IMR-90 (cell line): ENCODE measurements at regions not wholly inside any gene's neighbourhood (a gene's known extent, or its start where the extent isn't known, plus 50 kb on each side); places are given as distances from the start of the nearest gene placed in this dataset.

Experiments
- ATAC-seq: fragments of 200-7000 bp; cut with Tn5 transposase; 2 replicates; pipeline ENCODE4 v1.9.1; 2020; ENCODE audit warnings: low read depth, mild to moderate bottlenecking, moderate library complexity
- BruUV-seq: library from RNA; stranded (reverse); fragments of 400-500 nt; replicated peaks from 2 replicates; lab custom pipeline; 2021; lab: Mats Ljungman, UMichigan
- CTCF ChIA-PET: fragments of 300-600 bp; formaldehyde crosslinking; extraction: SDS; loops from one replicate; lab custom pipeline; 2021; ENCODE audit warnings: antibody characterized with exemption; lab: Yijun Ruan, JAX
- POLR2A ChIA-PET: fragments of 300-600 bp; sonication (Branson Sonifier 250); formaldehyde crosslinking; loops from one replicate; lab custom pipeline; 2022; ENCODE audit warnings: antibody characterized with exemption; ENCODE audit not compliant: unreplicated experiment; lab: Charles Lee
- DNase-seq: peaks from one replicate; pipeline ENCODE4 v3.0.0; 2013
- H2AFZ ChIP-seq: replicated peaks from 2 replicates; pipeline ENCODE3; 2013; ENCODE audit warnings: low read length, mild to moderate bottlenecking; ENCODE audit not compliant: poor library complexity
- H2AK5ac ChIP-seq: 2 replicates; pipeline ENCODE4 v1.6.1; 2013; ENCODE audit warnings: low read depth, low read length, inconsistent platforms
- H2AK9ac ChIP-seq: replicated peaks from 2 replicates; pipeline ENCODE3; 2013; ENCODE audit warnings: mild to moderate bottlenecking, low read depth, low read length, moderate library complexity; ENCODE audit not compliant: poor library complexity
- H2BK120ac ChIP-seq: 2 replicates; pipeline ENCODE4 v1.6.1; 2013; ENCODE audit warnings: low read depth, low read length, inconsistent platforms
- H2BK15ac ChIP-seq: 3 replicates; pipeline ENCODE4 v1.6.1; 2013; ENCODE audit warnings: low read depth, low read length, inconsistent platforms
- H2BK20ac ChIP-seq: 2 replicates; pipeline ENCODE4 v1.6.1; 2013; ENCODE audit warnings: low read depth, mild to moderate bottlenecking, inconsistent platforms, low read length, moderate library complexity
- H2BK5ac ChIP-seq: 2 replicates; pipeline ENCODE4 v1.6.1; 2013; ENCODE audit warnings: mild to moderate bottlenecking, low read depth, low read length, inconsistent platforms; ENCODE audit not compliant: poor library complexity, severe bottlenecking
- H3K14ac ChIP-seq: replicated peaks from 2 replicates; pipeline ENCODE4 v1.6.1; 2013; ENCODE audit warnings: low read depth, low read length, inconsistent platforms
- H3K18ac ChIP-seq: 2 replicates; pipeline ENCODE4 v1.6.1; 2013; ENCODE audit warnings: low read depth, low read length, control low read depth
- H3K23ac ChIP-seq: 2 replicates; pipeline ENCODE4 v1.6.1; 2013; ENCODE audit warnings: low read depth, low read length, inconsistent platforms
- H3K27ac ChIP-seq: 2 replicates; pipeline ENCODE4 v1.5.1; 2013; ENCODE audit warnings: mild to moderate bottlenecking, control low read depth, low read length; ENCODE audit not compliant: insufficient read depth
- H3K27me3 ChIP-seq: 2 replicates; pipeline ENCODE4 v1.6.1; 2013; ENCODE audit warnings: low read length; ENCODE audit not compliant: control insufficient read depth, insufficient read depth
- H3K36me3 ChIP-seq: 2 replicates; pipeline ENCODE4 v1.6.1; 2013; ENCODE audit warnings: low read length, mixed read lengths; ENCODE audit not compliant: control insufficient read depth, insufficient read depth
- H3K4ac ChIP-seq: 2 replicates; pipeline ENCODE4 v1.6.1; 2013; ENCODE audit warnings: low read depth, low read length, inconsistent platforms
- H3K4me1 ChIP-seq: 2 replicates; pipeline ENCODE4 v1.6.1; 2013; ENCODE audit warnings: low read length, mixed read lengths; ENCODE audit not compliant: control insufficient read depth, insufficient read depth
- H3K4me2 ChIP-seq: 2 replicates; pipeline ENCODE4 v1.6.1; 2013; ENCODE audit warnings: low read depth, mild to moderate bottlenecking, control low read depth, low read length, moderate library complexity
- H3K4me3 ChIP-seq: 2 replicates; pipeline ENCODE4 v1.5.1; 2013; ENCODE audit warnings: low read depth, mild to moderate bottlenecking, control low read depth, low read length, moderate library complexity; ENCODE audit not compliant: insufficient read depth
- H3K56ac ChIP-seq: 2 replicates; pipeline ENCODE4 v1.6.1; 2013; ENCODE audit warnings: low read length, inconsistent platforms; ENCODE audit not compliant: insufficient read depth; ENCODE audit errors: extremely low read depth
- H3K79me1 ChIP-seq, 2 experiments: 2 replicates each; pipeline ENCODE4 v1.6.1; 2013; ENCODE audit warnings: low read length in 2 of 2, inconsistent platforms in 1 of 2, low read depth in 1 of 2
- H3K9ac ChIP-seq: 2 replicates; pipeline ENCODE4 v1.6.1; 2013; ENCODE audit warnings: low read depth, low read length, control low read depth
- H3K9me1 ChIP-seq: 2 replicates; pipeline ENCODE4 v1.6.1; 2013; ENCODE audit warnings: low read length, inconsistent platforms; ENCODE audit not compliant: insufficient read depth
- H3K9me3 ChIP-seq: 2 replicates; pipeline ENCODE4 v1.6.1; 2013; ENCODE audit warnings: low read length; ENCODE audit not compliant: control insufficient read depth, insufficient read depth
- H4K20me1 ChIP-seq: 2 replicates; pipeline ENCODE4 v1.6.1; 2013; ENCODE audit warnings: low read length, inconsistent platforms; ENCODE audit not compliant: insufficient read depth
- H4K5ac ChIP-seq: 2 replicates; pipeline ENCODE4 v1.6.1; 2013; ENCODE audit warnings: mild to moderate bottlenecking, low read depth, low read length, control low read depth
- H4K8ac ChIP-seq, 2 experiments: 2 replicates each; pipeline ENCODE4 v1.6.1; 2013; ENCODE audit warnings: low read depth in 2 of 2, low read length in 2 of 2, control low read depth in 1 of 2, inconsistent platforms in 1 of 2
- H4K91ac ChIP-seq: 2 replicates; pipeline ENCODE4 v1.6.1; 2013; ENCODE audit warnings: low read depth, low read length, inconsistent platforms; ENCODE audit not compliant: insufficient read depth
- BHLHE40 ChIP-seq: fragments of 150-350 bp; IDR thresholded peaks from 2 replicates; pipeline ENCODE4 v1.6.1; 2016; ENCODE audit warnings: mild to moderate bottlenecking, low read depth, low read length
- CEBPB ChIP-seq: IDR thresholded peaks from 2 replicates; pipeline ENCODE4 v1.6.1; 2012; ENCODE audit warnings: low read depth, low read length, improper control_type of control experiment
- ELK1 ChIP-seq: fragments of 150-350 bp; IDR thresholded peaks from 2 replicates; pipeline ENCODE4 v1.6.1; 2016; ENCODE audit warnings: low read depth, mild to moderate bottlenecking, low read length, moderate library complexity, borderline replicate concordance
- FOS ChIP-seq: fragments of 150-350 bp; IDR thresholded peaks from 2 replicates; pipeline ENCODE4 v1.6.1; 2016; ENCODE audit warnings: low read depth, low read length
- MAFK ChIP-seq: IDR thresholded peaks from 2 replicates; pipeline ENCODE4 v1.6.1; 2012; ENCODE audit warnings: low read depth, low read length, improper control_type of control experiment
- MAZ ChIP-seq: IDR thresholded peaks from 2 replicates; pipeline ENCODE4 v1.6.1; 2012; ENCODE audit warnings: low read depth, mild to moderate bottlenecking, low read length, improper control_type of control experiment, moderate library complexity, borderline replicate concordance
- MXI1 ChIP-seq: IDR thresholded peaks from 2 replicates; pipeline ENCODE4 v1.6.1; 2012; ENCODE audit warnings: low read depth, mild to moderate bottlenecking, low read length, moderate library complexity, borderline replicate concordance
- NFE2L2 ChIP-seq: fragments of 150-350 bp; IDR thresholded peaks from 2 replicates; pipeline ENCODE4 v1.6.1; 2016; ENCODE audit warnings: low read depth, mild to moderate bottlenecking, low read length
- POLR2A ChIP-seq: IDR thresholded peaks from 2 replicates; pipeline ENCODE4 v1.6.1; 2012; ENCODE audit warnings: mild to moderate bottlenecking, low read depth, low read length
- RAD21 ChIP-seq: IDR thresholded peaks from 2 replicates; pipeline ENCODE4 v1.6.1; 2012; ENCODE audit warnings: low read length, improper control_type of control experiment
- RFX5 ChIP-seq: IDR thresholded peaks from 2 replicates; pipeline ENCODE4 v1.8.0; 2012; ENCODE audit warnings: low read depth, mild to moderate bottlenecking, low read length, moderate library complexity
- SMC3 ChIP-seq: fragments of 150-350 bp; IDR thresholded peaks from 2 replicates; pipeline ENCODE4 v1.6.1; 2016; ENCODE audit warnings: low read depth, mild to moderate bottlenecking, antibody characterized with exemption, low read length, moderate library complexity
- WGBS, 2 experiments: methylation state at CpG; one replicate each; pipeline versions ENCODE4 v1.1.5 to v1.1.7; 2013; ENCODE audit warnings: missing lambda C conversion rate in 2 of 2; ENCODE audit not compliant: insufficient read length in 1 of 2; ENCODE audit errors: extremely low coverage in 2 of 2; 5-methylcytosine and 5-hydroxymethylcytosine counted together
- dilution Hi-C: fragments of 300-500 bp; cut with HindIII; formaldehyde crosslinking; loops from one replicate; pipeline ENCODE4 v1.14.3; 2018; ENCODE audit warnings: low sequenced_read_pairs; ENCODE audit not compliant: unreplicated experiment
- in situ Hi-C: fragments of 300-500 bp; cut with MboI; formaldehyde crosslinking; loops from 3 replicates; pipeline ENCODE4 v1.14.3; 2019; ENCODE audit warnings: low sequenced_read_pairs, inconsistent platforms, mixed read lengths
- intact Hi-C: fragments of 100-400 bp; cut with micrococcal nuclease; formaldehyde crosslinking; loops from 2 replicates; pipeline ENCODE4 v1.10.0; 2022
- TF ChIP-seq, protein P1 (sequence below): fragments of 150-350 bp; IDR thresholded peaks from 2 replicates; pipeline ENCODE4 v1.6.1; 2017; ENCODE audit warnings: mild to moderate bottlenecking, antibody characterized with exemption, low read length, low read depth

DNA sequence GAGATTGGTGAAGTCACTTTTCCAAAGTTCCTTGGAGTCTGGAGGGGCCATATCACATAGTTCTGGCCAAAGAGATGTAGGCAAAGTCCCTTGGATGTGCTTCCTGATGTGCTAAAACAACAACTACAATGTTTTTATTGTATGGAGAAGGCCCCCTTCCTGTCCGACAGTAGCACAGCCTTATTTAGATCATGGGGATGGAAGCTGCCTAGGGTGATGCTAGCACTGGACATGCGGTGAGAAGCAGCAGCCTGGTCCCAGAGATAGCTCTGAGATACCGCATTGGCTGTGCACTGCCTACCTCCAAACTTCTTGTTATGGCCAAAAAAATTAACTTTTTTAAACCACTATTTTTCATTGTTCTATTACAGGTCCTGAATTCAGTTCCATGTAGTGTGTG is 137.6 kb downstream of the AQP9 start:
- Histone ChIP-seq H3K4me2 (no peak overlapping the region), H3K4me1 (no peaks in the 10 kb centered on the region), H3K23ac (no peak overlapping the region), H2AK5ac (peak overlapping the region; percentile 56; the same call in 1 of the 2 replicates), H4K20me1 (no peaks in the 10 kb centered on the region), H4K91ac (no peak overlapping the region), H2BK20ac (no peak overlapping the region), H3K56ac (no peak overlapping the region), H3K9me3 (peaks cover 8% of the 10 kb centered on the region), H3K4ac (no peak overlapping the region), H2BK120ac (no peak overlapping the region), H4K8ac (no peak overlapping the region), H3K18ac (no peak overlapping the region), H3K4me3 (no peak overlapping the region), H3K27ac (no peak overlapping the region), H3K14ac (no peak overlapping the region), H3K79me1 (no peaks in the 10 kb centered on the region), H3K9ac (no peak overlapping the region), H3K27me3 (no peaks in the 10 kb centered on the region), H3K9me1 (0 out of 2 replicates have a peak, but pooled peaks cover 2% of the 10 kb centered on the region), H2AK9ac (no peak overlapping the region), H2AFZ (no peak overlapping the region), H4K5ac (no peak overlapping the region), H2BK15ac (no peak overlapping the region), H2BK5ac (no peak overlapping the region), H3K36me3 (no peaks in the 10 kb centered on the region)
- in situ Hi-C loops: no loop called here
- WGBS, 2 experiments: no CpG with 5 or more reads among the region's 3 CpGs
- intact Hi-C loops: loop anchor here (10.0 kb wide), 2 partner anchors 199 to 339 kb away; no protein-coding TSS in a partner anchor
- no peak for ATAC-seq
- TF ChIP-seq ELK1 (no peak), MAZ (no peak), SMC3 (no peak), POLR2A (no peak), RFX5 (no peak), CEBPB (no peak), RAD21 (no peak), BHLHE40 (no peak), MXI1 (no peak), FOS (no peak), MAFK (no peak), NFE2L2 (no peak)
- TF ChIP-seq, protein P1, sequence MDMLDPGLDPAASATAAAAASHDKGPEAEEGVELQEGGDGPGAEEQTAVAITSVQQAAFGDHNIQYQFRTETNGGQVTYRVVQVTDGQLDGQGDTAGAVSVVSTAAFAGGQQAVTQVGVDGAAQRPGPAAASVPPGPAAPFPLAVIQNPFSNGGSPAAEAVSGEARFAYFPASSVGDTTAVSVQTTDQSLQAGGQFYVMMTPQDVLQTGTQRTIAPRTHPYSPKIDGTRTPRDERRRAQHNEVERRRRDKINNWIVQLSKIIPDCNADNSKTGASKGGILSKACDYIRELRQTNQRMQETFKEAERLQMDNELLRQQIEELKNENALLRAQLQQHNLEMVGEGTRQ: no peak
- POLR2A ChIA-PET: no interaction called here
- BruUV-seq: no TSS peak
- DNase-seq: no peak
- CTCF ChIA-PET: no interaction called here
- dilution Hi-C loops: no loop called here
